NCI-H2227 (cell line): ENCODE measurements at regions not wholly inside any gene's neighbourhood (a gene's known extent, or its start where the extent isn't known, plus 50 kb on each side); places are given as distances from the start of the nearest gene placed in this dataset.
"Not testable (repeated sequence)": the region's sequence is repeated elsewhere in the genome, so short reads cannot be mapped to it uniquely, and the experiment has no call there.

ENCODE experiments used
- DNase-seq: peaks from one replicate; lab custom pipeline; 2025; ENCODE audit not compliant: unreplicated experiment; lab: John Stamatoyannopoulos, UW

- no peak for DNase-seq
Measured at GRCh38 chr3:39651993-39652739, 157.2 kb upstream of the MYRIP start.

GRCh38 chr3:39655718-39656117 lies 153.7 kb upstream of the MYRIP start:
- not testable (repeated sequence) for DNase-seq

GRCh38 chr3:39657075-39657474 lies 152.3 kb upstream of the MYRIP start:
- no peak for DNase-seq

GRCh38 chr3:39657775-39658174 lies 151.6 kb upstream of the MYRIP start:
- no peak for DNase-seq

- no peak for DNase-seq
Measured at GRCh38 chr3:39664931-39665330, 144.5 kb upstream of the MYRIP start.

GRCh38 chr3:39665441-39665840 lies 144.0 kb upstream of the MYRIP start:
- DNase-seq, result no peak

- DNase-seq, result peak; percentile 1
Measured at GRCh38 chr3:39668420-39668819, 141.0 kb upstream of the MYRIP start.

- DNase-seq, result no peak
Measured at GRCh38 chr3:39671116-39671515, 138.3 kb upstream of the MYRIP start.

GRCh38 chr3:39671600-39671999 lies 137.8 kb upstream of the MYRIP start:
- DNase-seq, result no peak

GRCh38 chr3:39705351-39705900 lies 104.0 kb upstream of the MYRIP start:
- no peak for DNase-seq

- no peak for DNase-seq
Measured at GRCh38 chr3:39707314-39707909, 102.0 kb upstream of the MYRIP start.

GRCh38 chr3:39712413-39713048 lies 96.9 kb upstream of the MYRIP start:
- no peak for DNase-seq

GRCh38 chr3:39713341-39713740 lies 96.1 kb upstream of the MYRIP start:
- not testable (repeated sequence) for DNase-seq

- DNase-seq, result no peak
Measured at GRCh38 chr3:39716849-39717248, 92.6 kb upstream of the MYRIP start.

- DNase-seq, result no peak
Measured at GRCh38 chr3:39718674-39719595, 90.5 kb upstream of the MYRIP start.

- DNase-seq, result no peak
Measured at GRCh38 chr3:39721076-39721475, 88.3 kb upstream of the MYRIP start.

- DNase-seq, result no peak
Measured at GRCh38 chr3:39724233-39724846, 85.1 kb upstream of the MYRIP start.

GRCh38 chr3:39725321-39725720 lies 84.1 kb upstream of the MYRIP start:
- no peak for DNase-seq

- DNase-seq, result no peak
Measured at GRCh38 chr3:39727415-39727814, 82.0 kb upstream of the MYRIP start.

- DNase-seq, result no peak
Measured at GRCh38 chr3:39733804-39734203, 75.6 kb upstream of the MYRIP start.

- DNase-seq, result not testable (repeated sequence)
Measured at GRCh38 chr3:39739658-39740057, 69.8 kb upstream of the MYRIP start.
